ENCODE measurements at regions not wholly inside any gene's neighbourhood (a gene's known extent, or its start where the extent isn't known, plus 50 kb on each side); places are given as distances from the start of the nearest gene placed in this dataset.

- CTCF ChIA-PET = interaction anchor here (1.0 to 1.7 kb wide), 2 partner anchors 11 kb away, joined by 3 to 4 read pairs; no protein-coding TSS in a partner anchor
Measured at GRCh38 chr5:6840136-6840793, 127.0 kb downstream of the TENT4A start.

GRCh38 chr5:6843335-6843734, 130.1 kb downstream of the TENT4A start:
- ChIA-PET CTCF (interaction anchor here (1.0 kb wide), 1 partner anchor 98 kb away, joined by 3 read pairs; no protein-coding TSS in a partner anchor), POLR2A (no interaction called here)
- TF ChIP-seq CTCF (IDR thresholded peaks at IDR 0.05; ENCODE audit: control extremely low read depth, extremely low read depth, low read depth, missing control alignments) = no peak
- DNase-seq (ENCODE audit: extremely low spot score) = no peak

More at GRCh38 chr5:6840136-6840793, 127.0 kb downstream of the TENT4A start:
- no peak for TF ChIP-seq CTCF (IDR thresholded peaks at IDR 0.05; ENCODE audit: control extremely low read depth, extremely low read depth, low read depth, missing control alignments)
- POLR2A ChIA-PET = no interaction called here
- DNase-seq (ENCODE audit: extremely low spot score) = no peak

GRCh38 chr5:6843821-6844220, 130.6 kb downstream of the TENT4A start:
- TF ChIP-seq CTCF (IDR thresholded peaks at IDR 0.05; ENCODE audit: control extremely low read depth, extremely low read depth, low read depth, missing control alignments) = no peak
- CTCF ChIA-PET = interaction anchor here (1.0 kb wide), 2 partner anchors 12 to 99 kb away, joined by 3 read pairs; no protein-coding TSS in a partner anchor
- no peak for DNase-seq (ENCODE audit: extremely low spot score)
- POLR2A ChIA-PET = no interaction called here

GRCh38 chr5:6845856-6846255, 132.6 kb downstream of the TENT4A start:
- no peak for TF ChIP-seq CTCF (IDR thresholded peaks at IDR 0.05; ENCODE audit: control extremely low read depth, extremely low read depth, low read depth, missing control alignments)
- DNase-seq (ENCODE audit: extremely low spot score) = no peak
- ChIA-PET CTCF (no interaction called here), POLR2A (no interaction called here)

GRCh38 chr5:6847870-6848269, 134.6 kb downstream of the TENT4A start:
- ChIA-PET POLR2A (no interaction called here), CTCF (interaction anchor here (1.1 kb wide), 2 partner anchors 9 to 11 kb away, joined by 3 read pairs; no protein-coding TSS in a partner anchor)
- no peak for TF ChIP-seq CTCF (IDR thresholded peaks at IDR 0.05; ENCODE audit: control extremely low read depth, extremely low read depth, low read depth, missing control alignments)
- no peak for DNase-seq (ENCODE audit: extremely low spot score)

GRCh38 chr5:6849316-6850105, 136.3 kb downstream of the TENT4A start:
- POLR2A ChIA-PET = no interaction called here
- no peak for TF ChIP-seq CTCF (IDR thresholded peaks at IDR 0.05; ENCODE audit: control extremely low read depth, extremely low read depth, low read depth, missing control alignments)
- CTCF ChIA-PET = no interaction called here
- no peak for DNase-seq (ENCODE audit: extremely low spot score)

Data from GM10248 (cell line).